Gastroesophageal sphincter (tissue), 3 donors: ENCODE measurements at regions not wholly inside any gene's neighbourhood (a gene's known extent, or its start where the extent isn't known, plus 50 kb on each side); places are given as distances from the start of the nearest gene placed in this dataset.

Experiments
- POLR2A ChIP-seq, 2 donors: fragments of 450-650 bp; IDR thresholded peaks; one replicate each; pipeline ENCODE4 v1.6.1; 2017; ENCODE audit warnings: antibody characterized with exemption in 2 of 2, mild to moderate bottlenecking in 2 of 2, moderate library complexity in 1 of 2
- TF ChIP-seq, protein P1 (sequence below), 4 experiments: fragments of 200-600 bp in 2 of 4; fragments of 450-650 bp in 2 of 4; sonication (generic) in 1 of 4; IDR thresholded peaks; one replicate each; pipeline ENCODE4 v1.5.1; 2017 to 2019; ENCODE audit warnings: antibody characterized with exemption in 4 of 4, mild to moderate bottlenecking in 2 of 4, moderate library complexity in 2 of 4

DNA sequence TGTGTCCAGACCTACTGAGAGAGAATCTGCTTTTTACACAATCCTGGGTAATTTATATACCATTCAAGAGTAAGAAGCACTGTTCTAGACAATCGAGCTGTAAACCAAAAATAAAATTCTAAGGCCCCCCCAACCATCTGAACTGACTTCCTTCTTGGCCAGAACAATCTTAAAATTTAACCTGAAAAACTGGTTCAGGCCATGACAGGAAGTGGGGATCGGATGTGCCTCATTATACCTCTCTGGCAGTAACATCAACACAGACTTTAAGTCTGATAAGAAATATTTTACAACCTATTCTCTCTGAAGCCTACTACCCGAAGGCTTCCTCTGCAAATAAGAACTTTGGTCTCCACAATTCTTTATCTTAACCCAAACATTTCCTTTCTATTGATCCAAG, 75.2 kb upstream of the KIF5B start:
- TF ChIP-seq, protein P1, sequence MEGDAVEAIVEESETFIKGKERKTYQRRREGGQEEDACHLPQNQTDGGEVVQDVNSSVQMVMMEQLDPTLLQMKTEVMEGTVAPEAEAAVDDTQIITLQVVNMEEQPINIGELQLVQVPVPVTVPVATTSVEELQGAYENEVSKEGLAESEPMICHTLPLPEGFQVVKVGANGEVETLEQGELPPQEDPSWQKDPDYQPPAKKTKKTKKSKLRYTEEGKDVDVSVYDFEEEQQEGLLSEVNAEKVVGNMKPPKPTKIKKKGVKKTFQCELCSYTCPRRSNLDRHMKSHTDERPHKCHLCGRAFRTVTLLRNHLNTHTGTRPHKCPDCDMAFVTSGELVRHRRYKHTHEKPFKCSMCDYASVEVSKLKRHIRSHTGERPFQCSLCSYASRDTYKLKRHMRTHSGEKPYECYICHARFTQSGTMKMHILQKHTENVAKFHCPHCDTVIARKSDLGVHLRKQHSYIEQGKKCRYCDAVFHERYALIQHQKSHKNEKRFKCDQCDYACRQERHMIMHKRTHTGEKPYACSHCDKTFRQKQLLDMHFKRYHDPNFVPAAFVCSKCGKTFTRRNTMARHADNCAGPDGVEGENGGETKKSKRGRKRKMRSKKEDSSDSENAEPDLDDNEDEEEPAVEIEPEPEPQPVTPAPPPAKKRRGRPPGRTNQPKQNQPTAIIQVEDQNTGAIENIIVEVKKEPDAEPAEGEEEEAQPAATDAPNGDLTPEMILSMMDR (IDR thresholded peaks at IDR 0.05), result no peak
- TF ChIP-seq POLR2A (IDR thresholded peaks at IDR 0.05), result no peak
